ENCODE measurements at regions not wholly inside any gene's neighbourhood (a gene's known extent, or its start where the extent isn't known, plus 50 kb on each side); places are given as distances from the start of the nearest gene placed in this dataset.
A peak's percentile ranks its signal among the peaks of the same experiment; 100 is the strongest.
"Not testable (repeated sequence)": the region's sequence is repeated elsewhere in the genome, so short reads cannot be mapped to it uniquely, and the experiment has no call there.

- no peak for DNase-seq
Measured at GRCh38 chr20:39736434-39737327, 774.5 kb downstream of the DHX35 start.

- DNase-seq, result not testable (repeated sequence)
Measured at GRCh38 chr20:39725513-39725912, 763.4 kb downstream of the DHX35 start.

DNA sequence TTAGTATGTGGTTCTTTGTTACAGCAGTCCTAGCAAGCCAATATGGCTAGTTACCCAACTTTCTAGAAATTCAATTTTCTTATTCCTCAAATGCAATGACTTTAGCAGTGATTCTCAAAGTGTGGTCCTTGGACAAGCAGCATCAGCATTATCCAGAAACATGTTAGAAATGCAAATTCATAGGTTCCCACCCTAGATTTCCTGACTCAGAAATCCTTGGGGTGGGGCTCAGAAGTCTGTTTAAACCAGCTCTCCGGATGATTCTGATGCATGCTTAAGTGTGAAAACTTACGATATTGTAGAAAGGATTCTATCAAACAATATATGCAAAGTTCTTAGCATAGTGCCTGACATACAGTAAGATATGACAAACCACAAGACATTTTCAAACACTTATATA lies 757.1 kb downstream of the DHX35 start:
- no peak for DNase-seq

DNA sequence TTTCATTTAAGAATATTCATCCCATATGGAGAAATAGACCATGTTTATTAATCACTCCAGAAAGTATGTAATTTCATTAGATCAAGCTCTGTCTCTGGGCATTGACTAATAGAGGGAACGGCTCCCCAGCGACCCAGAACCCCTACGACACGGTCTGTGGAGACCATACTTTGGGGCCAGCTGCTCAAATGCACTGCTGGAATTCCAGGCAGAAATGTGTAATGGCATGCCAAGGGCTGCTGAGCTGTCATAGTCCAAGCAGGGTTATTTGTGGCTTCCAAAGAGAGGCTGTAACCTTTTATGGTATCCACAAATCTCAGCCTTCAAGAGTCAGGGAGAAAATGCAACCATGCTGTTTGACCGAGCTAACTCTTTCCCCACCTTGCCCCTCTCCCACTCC lies 755.8 kb downstream of the DHX35 start:
- DNase-seq, result no peak

DNA sequence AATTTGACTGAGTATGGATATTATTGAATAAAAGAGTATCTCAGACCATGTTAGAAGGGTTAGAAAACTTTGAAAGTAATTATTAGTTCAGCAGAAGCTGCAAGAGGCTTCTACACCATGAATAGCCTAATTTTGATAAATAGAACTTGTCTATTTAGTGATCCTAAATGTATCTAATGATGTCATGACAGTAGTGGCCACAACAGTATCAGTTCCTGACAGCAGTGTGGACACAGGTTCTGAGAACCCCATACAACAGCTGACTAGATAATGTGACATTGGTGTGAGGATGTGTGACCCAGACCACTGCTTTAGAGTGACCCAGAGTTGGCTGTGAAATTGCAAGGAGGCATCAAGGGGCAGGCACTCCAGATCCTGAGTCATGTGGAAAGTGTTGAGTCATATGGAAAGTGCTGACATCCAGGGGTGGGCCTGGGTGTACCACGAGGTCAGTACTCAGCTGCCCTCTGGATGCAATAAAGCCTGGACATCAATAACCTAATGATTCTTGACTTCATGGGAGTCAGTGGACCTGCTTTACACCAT lies 754.7 kb downstream of the DHX35 start:
- DNase-seq, result no peak

DNA sequence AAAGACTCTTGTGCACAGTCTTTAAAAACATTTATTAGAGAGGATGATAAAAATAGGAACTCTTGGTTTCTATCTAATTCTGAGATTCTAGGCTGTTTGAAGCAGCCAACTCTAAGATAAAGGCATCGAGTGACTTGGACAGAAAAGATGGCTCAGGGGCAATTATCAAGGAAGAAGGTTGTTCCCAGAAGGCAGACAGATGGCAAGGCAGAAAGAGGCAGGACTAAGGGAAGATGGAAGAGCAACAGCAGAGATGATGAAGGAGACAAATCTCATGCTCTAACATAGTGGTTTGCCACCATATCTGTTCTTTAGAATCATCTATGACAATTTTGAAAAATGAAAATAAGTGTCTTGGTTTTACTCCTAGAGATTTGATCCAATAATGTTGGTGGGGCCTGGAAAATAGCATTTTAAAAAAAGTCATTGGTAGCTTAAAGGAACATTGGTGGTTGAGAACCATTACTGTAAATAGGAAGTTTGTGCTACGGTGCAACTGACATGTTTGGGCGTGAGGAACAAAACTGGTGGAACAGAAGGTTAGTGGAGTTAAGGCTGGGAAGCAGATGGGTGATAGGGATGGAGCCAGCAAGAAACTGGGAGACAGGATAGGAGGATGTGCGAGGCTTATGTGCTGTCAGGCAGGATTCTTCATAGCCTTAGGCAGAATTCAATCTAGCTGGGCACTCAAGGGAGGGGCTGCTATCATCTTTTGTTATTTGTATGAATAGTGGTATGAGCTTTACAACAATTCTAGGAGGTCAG lies 751.1 kb downstream of the DHX35 start:
- no peak for DNase-seq

DNA sequence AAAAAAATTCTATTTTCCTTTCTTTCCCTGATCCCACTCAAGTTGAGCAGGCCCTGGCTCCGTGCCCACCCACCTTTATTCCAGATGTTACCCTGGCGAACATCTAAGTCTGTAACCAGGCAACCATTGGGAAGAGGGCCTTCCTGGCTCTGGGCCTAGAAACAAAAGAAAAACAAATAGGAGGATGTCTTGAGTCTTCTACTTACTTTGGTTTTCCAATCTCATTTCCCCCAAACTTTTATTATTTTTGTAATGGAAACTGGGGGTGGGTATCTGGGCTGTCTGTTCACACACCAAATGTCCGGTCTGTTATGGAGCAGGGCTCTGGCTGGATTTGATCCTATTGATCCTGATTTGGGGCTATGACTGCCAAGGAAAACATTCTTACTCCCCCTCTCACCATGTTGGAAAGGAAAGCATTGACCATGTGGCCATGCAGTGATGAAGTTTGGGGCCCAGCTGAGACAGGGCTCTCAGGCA lies 744.1 kb downstream of the DHX35 start:
- no peak for DNase-seq

GRCh38 chr20:39705032-39705431 lies 742.9 kb downstream of the DHX35 start:
- no peak for DNase-seq

- not testable (repeated sequence) for DNase-seq
Measured at GRCh38 chr20:39703357-39703756, 741.2 kb downstream of the DHX35 start.

- DNase-seq, result no peak
Measured at GRCh38 chr20:39702701-39703349, 740.7 kb downstream of the DHX35 start.

DNA sequence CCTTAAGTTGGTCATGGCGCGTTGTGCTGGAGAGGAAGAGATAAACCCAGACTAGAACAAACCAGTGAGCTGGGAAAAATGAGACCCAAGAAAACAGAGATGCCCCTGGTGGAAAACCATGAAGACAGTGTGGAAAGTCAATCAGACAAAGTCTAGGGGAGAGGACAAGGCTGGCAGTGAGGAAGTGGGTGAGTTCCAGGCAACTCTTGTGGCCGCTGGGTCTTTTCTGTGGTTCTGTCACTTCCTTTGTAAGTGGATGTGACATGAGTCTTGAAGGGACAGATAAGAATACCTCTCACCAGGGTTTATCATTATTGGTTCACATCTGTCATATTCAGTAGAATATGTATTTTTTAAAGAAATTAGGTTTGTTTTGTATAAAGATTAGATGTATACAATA lies 738.4 kb downstream of the DHX35 start:
- peak in 1 of 5 experiments; percentile 56 for DNase-seq

- DNase-seq, result no peak
Measured at GRCh38 chr20:39699166-39699725, 737.1 kb downstream of the DHX35 start.

DNA sequence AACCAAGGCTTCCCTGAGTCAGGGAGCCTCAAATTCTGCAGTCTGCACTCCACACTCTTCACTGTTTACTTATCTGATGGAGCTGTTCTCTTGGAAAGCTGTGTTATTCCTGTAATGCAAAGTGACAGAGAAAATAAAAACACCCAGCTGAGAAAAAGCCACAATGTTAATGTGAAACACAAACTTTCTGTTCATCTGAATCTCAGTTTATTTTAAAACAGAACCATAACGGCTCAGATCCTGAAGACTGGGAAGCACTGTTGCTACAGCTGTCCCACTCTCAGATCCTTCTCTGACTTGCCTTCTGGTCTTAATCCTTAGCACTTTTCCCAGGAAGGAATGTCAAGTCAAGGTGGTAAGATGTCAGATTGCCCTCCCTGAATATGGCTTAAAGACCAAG lies 736.6 kb downstream of the DHX35 start:
- no peak for DNase-seq

DNA sequence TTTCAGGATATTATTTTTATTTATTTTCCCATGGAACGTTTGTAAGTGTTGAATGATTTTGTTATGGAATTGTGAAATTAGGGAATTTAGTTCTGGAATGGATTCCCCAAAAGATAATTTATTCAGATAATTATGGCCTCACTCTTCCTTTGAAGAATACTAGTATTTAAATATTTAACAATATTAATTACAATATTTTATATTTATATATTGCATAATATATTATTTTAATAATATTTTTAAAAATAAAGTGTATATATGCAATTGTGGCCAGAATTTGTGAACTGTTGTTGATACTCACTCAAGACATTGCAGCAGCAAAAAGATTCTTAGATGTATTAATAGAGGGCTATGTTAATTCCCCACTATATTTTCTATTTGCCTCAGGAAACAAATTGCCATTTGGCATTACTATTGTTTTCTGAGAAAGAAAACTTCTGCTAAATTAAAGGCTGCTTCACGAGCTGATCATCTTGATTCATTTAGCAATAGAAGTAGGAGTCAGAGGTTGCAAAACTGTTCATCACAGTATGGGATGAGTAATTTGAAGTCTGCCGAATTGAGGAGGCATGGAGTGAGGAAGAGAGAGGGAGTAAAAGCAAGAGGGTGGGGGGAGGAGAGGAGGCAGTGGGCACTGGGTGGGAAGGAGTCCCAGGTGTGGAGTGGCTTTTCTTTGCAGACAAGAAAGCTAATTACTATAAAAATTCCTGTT lies 729.2 kb downstream of the DHX35 start:
- no peak for DNase-seq

GRCh38 chr20:39676857-39677391 lies 714.8 kb downstream of the DHX35 start:
- no peak for DNase-seq

DNA sequence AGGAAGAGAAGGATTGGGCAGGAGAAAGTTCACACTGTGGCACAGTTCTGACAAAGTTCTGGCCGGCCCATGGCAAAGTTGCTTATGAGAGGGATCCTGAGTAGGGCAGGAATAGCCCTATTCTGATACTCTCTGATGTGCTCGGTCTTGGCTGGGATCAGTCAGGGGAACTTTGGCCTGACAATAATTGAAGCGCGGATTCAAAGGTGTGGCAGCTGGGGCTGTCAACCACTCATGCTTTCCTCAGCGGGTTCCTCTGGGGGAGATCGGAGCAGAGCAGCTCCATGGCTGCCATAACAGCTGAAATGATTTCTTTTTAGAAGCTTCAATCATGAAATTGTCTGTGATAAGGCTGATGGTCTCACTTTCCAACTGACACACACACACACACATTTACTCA lies 714.1 kb downstream of the DHX35 start:
- DNase-seq, result no peak

- no peak for DNase-seq
Measured at GRCh38 chr20:39674842-39675241, 712.7 kb downstream of the DHX35 start.

DNA sequence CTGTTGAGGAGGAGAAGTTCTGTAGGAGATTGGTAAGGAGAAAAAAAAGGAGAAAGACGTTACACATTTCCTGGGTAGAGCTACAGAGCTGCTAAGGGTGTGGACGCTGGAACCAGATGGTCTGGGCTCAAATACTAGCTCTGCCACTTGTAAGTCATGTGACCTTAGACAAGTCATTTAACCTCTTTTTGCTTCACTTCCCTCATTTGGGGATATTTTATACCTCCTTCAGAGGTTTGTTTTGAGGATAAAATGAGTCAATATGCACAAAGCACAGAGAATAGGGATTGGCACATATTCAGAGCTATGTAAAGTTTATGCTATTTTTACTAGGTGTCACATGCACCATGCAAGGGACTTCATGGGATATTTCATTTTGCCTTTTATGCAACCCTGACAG lies 708.8 kb downstream of the DHX35 start:
- DNase-seq, result no peak

- no peak for DNase-seq
Measured at GRCh38 chr20:39669659-39670058, 707.5 kb downstream of the DHX35 start.

DNA sequence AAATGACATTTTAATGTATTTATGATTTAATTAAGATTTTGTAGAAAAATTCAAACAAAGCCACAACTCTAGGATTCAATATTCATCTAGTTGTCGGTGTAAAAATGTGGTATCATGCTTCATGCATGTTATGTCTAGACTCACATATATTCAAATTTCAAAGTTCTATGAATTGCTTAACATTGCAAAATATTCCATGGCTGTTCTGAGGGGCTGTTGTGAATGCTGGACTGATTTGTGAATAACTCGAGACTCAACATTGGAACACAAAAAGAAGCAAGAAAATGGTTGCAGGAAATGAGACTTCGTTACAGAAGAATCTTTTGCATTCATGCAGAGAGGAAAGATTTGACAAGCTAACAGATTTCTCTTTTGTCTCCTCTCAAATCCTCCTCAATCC lies 705.9 kb downstream of the DHX35 start:
- DNase-seq, result no peak

- no peak for DNase-seq
Measured at GRCh38 chr20:39661833-39662232, 699.7 kb downstream of the DHX35 start.

DNA sequence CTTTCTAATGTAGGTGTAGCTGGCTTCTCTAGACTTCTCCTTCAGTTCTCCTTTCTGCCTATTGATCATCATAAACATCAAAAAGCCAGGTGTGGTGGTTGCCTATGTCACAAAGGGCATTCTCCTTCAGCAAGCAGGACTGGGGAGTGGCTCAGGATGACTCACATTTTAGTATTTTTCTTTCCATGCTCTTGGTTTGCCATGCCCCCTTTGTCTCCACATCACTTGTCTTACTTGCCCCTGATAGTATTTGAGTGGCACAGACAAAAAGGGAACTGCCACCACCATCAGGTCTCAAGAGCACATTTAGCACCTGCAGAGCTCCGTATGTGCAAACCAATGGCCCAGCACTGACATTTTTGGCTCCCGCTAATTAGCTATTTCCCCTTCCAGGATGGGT lies 698.8 kb downstream of the DHX35 start:
- no peak for DNase-seq
